ENCODE measurements at regions not wholly inside any gene's neighbourhood (a gene's known extent, or its start where the extent isn't known, plus 50 kb on each side); places are given as distances from the start of the nearest gene placed in this dataset.

- DNase-seq, result peak; percentile 6
Observed at GRCh38 chrX:139287155-139287924, 243.2 kb upstream of the F9 start.

GRCh38 chrX:139286342-139286741 is 244.2 kb upstream of the F9 start:
- DNase-seq, result no peak

- DNase-seq, result no peak
Observed at GRCh38 chrX:139267851-139268250, 262.7 kb upstream of the F9 start.

GRCh38 chrX:139246295-139246694 is 284.2 kb upstream of the F9 start:
- DNase-seq, result no peak

GRCh38 chrX:139237141-139237540 is 293.4 kb upstream of the F9 start:
- no peak for DNase-seq

GRCh38 chrX:139234898-139235297 is 295.6 kb upstream of the F9 start:
- no peak for DNase-seq

- DNase-seq, result no peak
Observed at GRCh38 chrX:139224953-139225665, 305.4 kb upstream of the F9 start.

- DNase-seq, result no peak
Observed at GRCh38 chrX:139222511-139223200, 307.9 kb upstream of the F9 start.

- no peak for DNase-seq
Observed at GRCh38 chrX:139213241-139213709, 317.3 kb upstream of the F9 start.

- no peak for DNase-seq
Observed at GRCh38 chrX:139211568-139212182, 318.9 kb upstream of the F9 start.

- DNase-seq, result no peak
Observed at GRCh38 chrX:139209342-139209741, 321.2 kb upstream of the F9 start.

GRCh38 chrX:139207655-139208054 is 322.9 kb upstream of the F9 start:
- DNase-seq, result no peak

GRCh38 chrX:139206914-139207313 is 323.6 kb upstream of the F9 start:
- no peak for DNase-seq

- DNase-seq, result no peak
Observed at GRCh38 chrX:139204898-139205667, 325.5 kb upstream of the F9 start.

- DNase-seq, result no peak
Observed at GRCh38 chrX:139204571-139204897, 326.0 kb upstream of the F9 start.

GRCh38 chrX:139203651-139204570 is 326.6 kb upstream of the F9 start:
- no peak for DNase-seq

- DNase-seq, result no peak
Observed at GRCh38 chrX:139202742-139203420, 327.7 kb upstream of the F9 start.

GRCh38 chrX:139201924-139202323 is 328.6 kb upstream of the F9 start:
- no peak for DNase-seq

- no peak for DNase-seq
Observed at GRCh38 chrX:139200793-139201192, 329.7 kb upstream of the F9 start.

GRCh38 chrX:139200346-139200745 is 330.2 kb upstream of the F9 start:
- no peak for DNase-seq

GRCh38 chrX:139199933-139200332 is 330.6 kb upstream of the F9 start:
- no peak for DNase-seq
